ENCODE measurements at regions not wholly inside any gene's neighbourhood (a gene's known extent, or its start where the extent isn't known, plus 50 kb on each side); places are given as distances from the start of the nearest gene placed in this dataset.

GRCh38 chr2:191571163-191571769, 106.7 kb upstream of the NABP1 start:
- peak overlapping the region; percentile 42 for H3K4me3 ChIP-seq (ENCODE audit: low read length)

GRCh38 chr2:191572319-191572718, 105.6 kb upstream of the NABP1 start:
- Histone ChIP-seq H3K27ac (ENCODE audit: low read length) (peak overlapping the region; percentile 91), H2AFZ (ENCODE audit: low read depth, low read length) (no peak overlapping the region), H3K4me2 (ENCODE audit: low read length) (peak overlapping the region; percentile 67), H3K79me2 (ENCODE audit: low read length) (peaks cover 7% of the 10 kb centered on the region), H4K20me1 (ENCODE audit: insufficient read depth, low read length) (no peaks in the 10 kb centered on the region), H3K27me3 (ENCODE audit: low read depth, low read length) (no peaks in the 10 kb centered on the region), H3K9ac (ENCODE audit: low read length) (peak overlapping the region; percentile 72), H3K4me3 (ENCODE audit: low read length) (peak overlapping the region; percentile 23), H3K36me3 (replicated peaks; ENCODE audit: low read depth, low read length) (no peaks in the 10 kb centered on the region), H3K4me1 (ENCODE audit: low read length) (peaks cover 83% of the 10 kb centered on the region), H3K9me3 (ENCODE audit: insufficient read depth, low read length) (no peaks in the 10 kb centered on the region)
- TF ChIP-seq CTCF (IDR thresholded peaks at IDR 0.05; ENCODE audit: low read depth, low read length) (no peak), EZH2phosphoT487 (IDR thresholded peaks at IDR 0.05; ENCODE audit: low read depth) (no peak)

More at GRCh38 chr2:191571163-191571769, 106.7 kb upstream of the NABP1 start:
- H3K27me3 ChIP-seq (ENCODE audit: low read depth, low read length), result no peaks in the 10 kb centered on the region
- peak overlapping the region; percentile 67 for H3K4me2 ChIP-seq (ENCODE audit: low read length)
- no peaks in the 10 kb centered on the region for H4K20me1 ChIP-seq (ENCODE audit: insufficient read depth, low read length)
- peaks cover 82% of the 10 kb centered on the region for H3K4me1 ChIP-seq (ENCODE audit: low read length)
- TF ChIP-seq CTCF (IDR thresholded peaks at IDR 0.05; ENCODE audit: low read depth, low read length) (peak; percentile 68), EZH2phosphoT487 (IDR thresholded peaks at IDR 0.05; ENCODE audit: low read depth) (no peak)
- H3K79me2 ChIP-seq (ENCODE audit: low read length), result peaks cover 7% of the 10 kb centered on the region
- no peaks in the 10 kb centered on the region for H3K9me3 ChIP-seq (ENCODE audit: insufficient read depth, low read length)
- H2AFZ ChIP-seq (ENCODE audit: low read depth, low read length), result no peak overlapping the region
- H3K36me3 ChIP-seq (replicated peaks; ENCODE audit: low read depth, low read length), result no peaks in the 10 kb centered on the region
- peak overlapping the region; percentile 91 for H3K27ac ChIP-seq (ENCODE audit: low read length)
- peak overlapping the region; percentile 72 for H3K9ac ChIP-seq (ENCODE audit: low read length)

- H3K4me1 ChIP-seq (ENCODE audit: low read length), result peaks cover 90% of the 10 kb centered on the region
- H3K9me3 ChIP-seq (ENCODE audit: insufficient read depth, low read length), result no peaks in the 10 kb centered on the region
- H3K4me3 ChIP-seq (ENCODE audit: low read length), result no peak overlapping the region
- no peak overlapping the region for H2AFZ ChIP-seq (ENCODE audit: low read depth, low read length)
- no peaks in the 10 kb centered on the region for H4K20me1 ChIP-seq (ENCODE audit: insufficient read depth, low read length)
- no peak for TF ChIP-seq CTCF (IDR thresholded peaks at IDR 0.05; ENCODE audit: low read depth, low read length)
- TF ChIP-seq EZH2phosphoT487 (IDR thresholded peaks at IDR 0.05; ENCODE audit: low read depth), result no peak
- peak overlapping the region; percentile 67 for H3K4me2 ChIP-seq (ENCODE audit: low read length)
- peak overlapping the region; percentile 72 for H3K9ac ChIP-seq (ENCODE audit: low read length)
- H3K36me3 ChIP-seq (replicated peaks; ENCODE audit: low read depth, low read length), result no peaks in the 10 kb centered on the region
- peak overlapping the region; percentile 91 for H3K27ac ChIP-seq (ENCODE audit: low read length)
- peaks cover 7% of the 10 kb centered on the region for H3K79me2 ChIP-seq (ENCODE audit: low read length)
- no peaks in the 10 kb centered on the region for H3K27me3 ChIP-seq (ENCODE audit: low read depth, low read length)
Observed at GRCh38 chr2:191573216-191573615, 104.7 kb upstream of the NABP1 start.

GRCh38 chr2:191574232-191574631, 103.7 kb upstream of the NABP1 start:
- Histone ChIP-seq H2AFZ (ENCODE audit: low read depth, low read length) (no peak overlapping the region), H3K79me2 (ENCODE audit: low read length) (peaks cover 7% of the 10 kb centered on the region), H3K36me3 (replicated peaks; ENCODE audit: low read depth, low read length) (no peaks in the 10 kb centered on the region), H3K4me3 (ENCODE audit: low read length) (no peak overlapping the region), H4K20me1 (ENCODE audit: insufficient read depth, low read length) (no peaks in the 10 kb centered on the region), H3K9ac (ENCODE audit: low read length) (peak overlapping the region; percentile 72), H3K4me1 (ENCODE audit: low read length) (peaks cover 93% of the 10 kb centered on the region), H3K27ac (ENCODE audit: low read length) (peak overlapping the region; percentile 91), H3K27me3 (ENCODE audit: low read depth, low read length) (no peaks in the 10 kb centered on the region), H3K4me2 (ENCODE audit: low read length) (peak overlapping the region; percentile 67; the same call in 1 of the 2 replicates), H3K9me3 (ENCODE audit: insufficient read depth, low read length) (no peaks in the 10 kb centered on the region)
- TF ChIP-seq EZH2phosphoT487 (IDR thresholded peaks at IDR 0.05; ENCODE audit: low read depth), result no peak
- no peak for TF ChIP-seq CTCF (IDR thresholded peaks at IDR 0.05; ENCODE audit: low read depth, low read length)

All from OCI-LY3 (cell line).